ENCODE measurements at regions not wholly inside any gene's neighbourhood (a gene's known extent, or its start where the extent isn't known, plus 50 kb on each side); places are given as distances from the start of the nearest gene placed in this dataset.

GRCh38 chr16:79505344-79505743 lies 95.2 kb downstream of the MAF start:
- ChIA-PET POLR2A (no interaction called here), CTCF (ENCODE audit: low intra/inter-chr PET ratio) (no interaction called here)
- H3K27me3 ChIP-seq (ENCODE audit: control insufficient read depth in 2 of 2, insufficient read depth in 2 of 2, low read length in 2 of 2) = peaks cover 10 to 30% of the 10 kb centered on the region in 2 experiments; a peak in 3 of 5 replicates
- TF ChIP-seq ZNF586 (CRISPR knock-in tag; conservative IDR thresholded peaks at IDR 0.05) (no peak), RAD21 (CRISPR knock-in tag; conservative IDR thresholded peaks at IDR 0.05 in 1 of 2, IDR thresholded peaks at IDR 0.05 in 1 of 2) (no peak), PHTF2 (CRISPR knock-in tag; IDR thresholded peaks at IDR 0.05) (no peak), ZNF639 (CRISPR knock-in tag; conservative IDR thresholded peaks at IDR 0.05 in 1 of 2, IDR thresholded peaks at IDR 0.05 in 1 of 2) (no peak), HDAC1 (IDR thresholded peaks at IDR 0.05) (no peak), SMAD1 (IDR thresholded peaks at IDR 0.05; ENCODE audit: low read depth, low read length, partially characterized antibody) (no peak), ZNF445 (CRISPR knock-in tag; IDR thresholded peaks at IDR 0.05; ENCODE audit: low read depth) (no peak), HDGF (IDR thresholded peaks at IDR 0.05) (no peak), PATZ1 (CRISPR knock-in tag; IDR thresholded peaks at IDR 0.05; ENCODE audit: borderline replicate concordance) (no peak), MEF2A (IDR thresholded peaks at IDR 0.05; ENCODE audit: control insufficient read depth, low read depth, low read length) (no peak), SMAD3 (CRISPR knock-in tag; conservative IDR thresholded peaks at IDR 0.05) (no peak), GTF2F1 (IDR thresholded peaks at IDR 0.05; ENCODE audit: low read depth, low read length) (no peak)
- TF ChIP-seq, protein P1, sequence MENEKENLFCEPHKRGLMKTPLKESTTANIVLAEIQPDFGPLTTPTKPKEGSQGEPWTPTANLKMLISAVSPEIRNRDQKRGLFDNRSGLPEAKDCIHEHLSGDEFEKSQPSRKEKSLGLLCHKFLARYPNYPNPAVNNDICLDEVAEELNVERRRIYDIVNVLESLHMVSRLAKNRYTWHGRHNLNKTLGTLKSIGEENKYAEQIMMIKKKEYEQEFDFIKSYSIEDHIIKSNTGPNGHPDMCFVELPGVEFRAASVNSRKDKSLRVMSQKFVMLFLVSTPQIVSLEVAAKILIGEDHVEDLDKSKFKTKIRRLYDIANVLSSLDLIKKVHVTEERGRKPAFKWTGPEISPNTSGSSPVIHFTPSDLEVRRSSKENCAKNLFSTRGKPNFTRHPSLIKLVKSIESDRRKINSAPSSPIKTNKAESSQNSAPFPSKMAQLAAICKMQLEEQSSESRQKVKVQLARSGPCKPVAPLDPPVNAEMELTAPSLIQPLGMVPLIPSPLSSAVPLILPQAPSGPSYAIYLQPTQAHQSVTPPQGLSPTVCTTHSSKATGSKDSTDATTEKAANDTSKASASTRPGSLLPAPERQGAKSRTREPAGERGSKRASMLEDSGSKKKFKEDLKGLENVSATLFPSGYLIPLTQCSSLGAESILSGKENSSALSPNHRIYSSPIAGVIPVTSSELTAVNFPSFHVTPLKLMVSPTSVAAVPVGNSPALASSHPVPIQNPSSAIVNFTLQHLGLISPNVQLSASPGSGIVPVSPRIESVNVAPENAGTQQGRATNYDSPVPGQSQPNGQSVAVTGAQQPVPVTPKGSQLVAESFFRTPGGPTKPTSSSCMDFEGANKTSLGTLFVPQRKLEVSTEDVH (IDR thresholded peaks at IDR 0.05; ENCODE audit: low read depth, partially characterized antibody) = no peak
- TF ChIP-seq, protein P2, sequence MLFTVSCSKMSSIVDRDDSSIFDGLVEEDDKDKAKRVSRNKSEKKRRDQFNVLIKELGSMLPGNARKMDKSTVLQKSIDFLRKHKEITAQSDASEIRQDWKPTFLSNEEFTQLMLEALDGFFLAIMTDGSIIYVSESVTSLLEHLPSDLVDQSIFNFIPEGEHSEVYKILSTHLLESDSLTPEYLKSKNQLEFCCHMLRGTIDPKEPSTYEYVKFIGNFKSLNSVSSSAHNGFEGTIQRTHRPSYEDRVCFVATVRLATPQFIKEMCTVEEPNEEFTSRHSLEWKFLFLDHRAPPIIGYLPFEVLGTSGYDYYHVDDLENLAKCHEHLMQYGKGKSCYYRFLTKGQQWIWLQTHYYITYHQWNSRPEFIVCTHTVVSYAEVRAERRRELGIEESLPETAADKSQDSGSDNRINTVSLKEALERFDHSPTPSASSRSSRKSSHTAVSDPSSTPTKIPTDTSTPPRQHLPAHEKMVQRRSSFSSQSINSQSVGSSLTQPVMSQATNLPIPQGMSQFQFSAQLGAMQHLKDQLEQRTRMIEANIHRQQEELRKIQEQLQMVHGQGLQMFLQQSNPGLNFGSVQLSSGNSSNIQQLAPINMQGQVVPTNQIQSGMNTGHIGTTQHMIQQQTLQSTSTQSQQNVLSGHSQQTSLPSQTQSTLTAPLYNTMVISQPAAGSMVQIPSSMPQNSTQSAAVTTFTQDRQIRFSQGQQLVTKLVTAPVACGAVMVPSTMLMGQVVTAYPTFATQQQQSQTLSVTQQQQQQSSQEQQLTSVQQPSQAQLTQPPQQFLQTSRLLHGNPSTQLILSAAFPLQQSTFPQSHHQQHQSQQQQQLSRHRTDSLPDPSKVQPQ (CRISPR knock-in tag; IDR thresholded peaks at IDR 0.05; ENCODE audit: borderline replicate concordance) = no peak

More at GRCh38 chr16:79505344-79505743, 95.2 kb downstream of the MAF start:
- Histone ChIP-seq H3K9me1 (ENCODE audit: control insufficient read depth, insufficient read depth, low read length) (no peaks in the 10 kb centered on the region), H3K4me1 (replicated peaks in 1 of 2; ENCODE audit: control insufficient read depth in 2 of 2, insufficient read depth in 2 of 2, low read length in 2 of 2) (no peaks in the 10 kb centered on the region), H3K9ac (ENCODE audit: insufficient read depth in 1 of 2, low read depth in 2 of 2, low read length in 2 of 2) (no peak overlapping the region), H3K4me3 (no peak overlapping the region), H2AFZ (ENCODE audit: low read depth, low read length) (no peak overlapping the region), H3K4me2 (ENCODE audit: insufficient read depth, low read length) (no peak overlapping the region), H3K9me3 (replicated peaks; ENCODE audit: control insufficient read depth, insufficient read depth, low read depth, low read length) (no peaks in the 10 kb centered on the region), H3K79me2 (ENCODE audit: control insufficient read depth, insufficient read depth, low read length) (no peaks in the 10 kb centered on the region), H4K20me1 (replicated peaks; ENCODE audit: control insufficient read depth, insufficient read depth, low read length) (no peaks in the 10 kb centered on the region), H3K27ac (ENCODE audit: extremely low read depth, low read depth, low read length) (no peak overlapping the region), H3K36me3 (ENCODE audit: control insufficient read depth, insufficient read depth, low read length) (no peaks in the 10 kb centered on the region)
- DNase-seq (ENCODE audit: extremely low read depth in 1 of 4, low spot score in 3 of 4) (no peak), ATAC-seq (no peak), FAIRE-seq (no peak)
- no TSS peak for BruUV-seq (replicated peaks)
- in situ Hi-C loops (cut with MboI) = no loop called here
- WGBS (ENCODE audit: insufficient coverage, low coverage, missing lambda C conversion rate) = under 1% methylated on average over 9 of the region's 9 CpGs
- intact Hi-C loops (cut with micrococcal nuclease) = no loop called here
